ENCODE measurements at regions not wholly inside any gene's neighbourhood (a gene's known extent, or its start where the extent isn't known, plus 50 kb on each side); places are given as distances from the start of the nearest gene placed in this dataset.

DNA sequence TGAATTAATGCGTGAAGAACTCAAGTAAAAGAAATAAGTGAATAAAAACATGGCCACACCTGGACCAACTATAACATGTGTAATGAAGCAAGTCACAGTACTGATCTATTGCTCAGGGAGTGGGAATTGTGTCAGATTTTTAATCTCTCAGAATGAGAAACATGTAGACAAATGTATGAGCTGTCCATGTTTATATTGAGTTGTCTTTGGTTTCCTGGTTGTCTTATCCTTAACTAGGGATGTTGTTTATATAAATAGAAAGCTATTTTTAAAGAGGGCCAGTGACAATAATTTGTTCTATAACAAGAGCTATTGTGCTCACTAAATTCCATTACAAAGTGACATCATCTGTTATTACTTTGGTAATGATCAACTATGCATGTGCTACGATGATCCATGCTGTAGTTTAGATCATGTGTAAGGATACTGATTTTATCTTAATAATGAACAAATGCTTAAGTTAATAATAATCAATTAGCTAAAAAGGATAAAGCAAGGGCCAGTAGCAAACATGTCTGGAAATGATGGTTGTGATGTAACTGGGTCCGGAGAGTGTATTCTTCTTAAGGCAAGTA lies 91.3 kb upstream of the RTL1 start:
- 85 to 94% (median 91%) methylated on average over 3 of the region's 3 CpGs for WGBS, 3 donors
- H3K27ac ChIP-seq (ENCODE audit: low read depth, low read length): no peak overlapping the region

DNA sequence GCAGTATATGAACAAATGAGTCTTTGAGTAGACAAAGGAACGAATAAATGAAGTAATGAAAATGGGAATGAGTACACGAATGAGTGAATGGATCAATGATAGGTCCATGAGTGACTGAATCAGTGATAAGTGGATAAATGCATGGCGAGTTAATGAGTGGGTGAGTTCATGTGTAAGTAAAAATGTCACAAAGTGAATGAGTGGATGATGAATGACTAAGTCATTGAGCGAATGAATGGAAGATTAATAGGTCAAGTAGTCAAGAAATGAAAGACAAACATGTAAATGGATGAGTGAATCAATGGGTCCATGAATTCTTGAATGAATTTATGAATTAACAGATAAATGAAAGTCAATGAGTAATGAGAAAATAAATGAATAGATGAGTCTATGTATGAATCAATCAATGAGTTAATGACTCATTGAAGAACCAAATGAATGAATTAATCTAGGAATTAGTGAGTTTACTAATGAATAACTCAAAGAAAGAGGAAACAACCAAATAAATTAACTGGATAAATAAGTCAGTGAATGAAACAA lies 97.3 kb upstream of the RTL1 start:
- H3K27ac ChIP-seq (ENCODE audit: low read depth, low read length): no peak overlapping the region
- WGBS, 3 donors: 77 to 88% (median 82%) methylated on average over 4 of the region's 4 CpGs

DNA sequence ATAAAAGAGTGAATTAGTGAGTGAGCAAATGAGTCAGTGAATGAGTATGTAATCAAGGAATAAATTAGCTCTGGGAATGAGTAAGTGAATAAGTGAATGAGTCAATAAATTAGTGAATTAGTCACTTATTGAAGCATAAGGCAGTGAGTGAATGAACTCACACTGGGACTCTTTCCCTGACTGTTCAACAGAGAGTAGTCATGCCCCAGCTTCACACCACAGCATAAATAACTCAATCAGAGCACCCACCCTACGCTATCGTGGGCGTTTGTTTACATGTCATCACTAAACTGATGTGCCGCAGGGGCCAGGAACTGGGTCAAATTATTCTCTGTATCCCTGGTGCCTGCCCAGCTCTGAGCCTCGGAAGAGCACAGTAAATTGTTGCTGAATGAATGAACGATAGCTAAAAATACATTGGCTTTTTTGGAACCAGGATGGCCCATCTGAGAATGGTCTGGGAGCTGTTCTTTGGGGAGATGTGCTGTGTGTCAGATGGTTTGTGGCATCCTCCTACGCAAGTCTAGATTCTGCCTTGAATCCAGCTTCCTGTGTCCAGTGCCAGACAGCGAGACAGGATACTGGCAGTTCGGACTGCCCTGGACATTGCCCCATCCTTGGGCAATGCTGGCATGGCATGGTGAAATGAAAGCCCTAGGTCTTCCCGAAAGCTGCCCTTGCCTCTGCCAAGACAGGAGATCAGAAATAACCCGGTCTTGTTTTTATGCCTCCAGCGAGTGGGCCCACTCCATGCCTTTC lies 98.0 kb upstream of the RTL1 start:
- 68 to 82% (median 70%) methylated on average over 12 of the region's 12 CpGs for WGBS, 3 donors
- no peak overlapping the region for H3K27ac ChIP-seq (ENCODE audit: low read depth, low read length)

DNA sequence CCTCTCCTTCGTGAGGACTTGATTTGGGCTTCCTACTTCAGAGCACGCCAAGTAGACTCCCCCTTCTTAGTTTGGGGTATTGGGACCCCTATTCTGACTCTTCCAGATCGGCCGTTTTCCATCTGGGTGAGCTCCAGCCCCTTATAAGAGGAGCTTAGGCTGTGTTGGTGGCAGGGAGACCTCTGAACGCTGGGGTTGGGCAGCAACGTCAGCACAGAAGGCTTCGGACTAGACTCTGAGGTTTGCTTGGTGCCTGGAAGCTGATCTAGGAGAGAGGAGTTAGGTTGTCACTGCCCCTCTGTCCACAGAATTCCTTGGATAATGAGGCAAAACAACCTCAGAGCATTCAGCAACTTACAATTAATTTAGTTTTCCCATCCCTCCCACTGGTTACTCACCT lies 99.2 kb upstream of the RTL1 start:
- H3K27ac ChIP-seq (ENCODE audit: low read depth, low read length): no peak overlapping the region
- WGBS, 3 donors: 70 to 80% (median 77%) methylated on average over 7 of the region's 7 CpGs

DNA sequence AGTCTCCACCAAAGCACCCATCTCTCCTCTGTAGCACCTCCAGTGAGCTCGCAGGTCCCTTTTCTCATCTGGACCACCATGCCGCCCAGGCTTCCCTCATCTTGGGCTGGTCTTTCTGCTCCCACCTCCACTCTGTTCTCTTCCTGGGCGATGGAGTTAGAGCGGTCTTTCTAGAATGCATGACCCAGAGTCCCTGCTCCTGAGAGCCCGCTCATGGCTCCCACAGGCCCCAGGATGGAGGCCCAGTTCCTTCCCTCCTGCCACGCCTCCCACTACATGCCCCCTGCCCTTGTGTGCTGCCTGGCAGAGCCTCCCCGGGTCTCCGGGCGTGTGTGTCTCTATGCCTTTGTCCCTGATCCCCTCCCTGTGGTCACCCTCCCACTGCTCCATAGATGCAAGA lies 100.7 kb upstream of the RTL1 start:
- WGBS, 3 donors: 81 to 90% (median 88%) methylated on average over 9 of the region's 9 CpGs
- no peak overlapping the region for H3K27ac ChIP-seq (ENCODE audit: low read depth, low read length)

- no peak overlapping the region for H3K27ac ChIP-seq (ENCODE audit: low read depth, low read length)
- 23 to 49% (median 26%) methylated on average over 10 of the region's 10 CpGs for whole genome bisulfite sequencing, 3 donors
These were observed 101.4 kb upstream of the RTL1 start for GRCh38 chr14:101004954-101005353.

- WGBS, 3 donors: 43 to 84% (median 51%) methylated on average over 10 of the region's 10 CpGs
- H3K27ac ChIP-seq (ENCODE audit: low read depth, low read length): no peak overlapping the region
These were observed 101.9 kb upstream of the RTL1 start for GRCh38 chr14:101005447-101005846.

- H3K27ac ChIP-seq (ENCODE audit: low read depth, low read length): no peak overlapping the region
- 54 to 80% (median 68%) methylated on average over 9 of the region's 9 CpGs for WGBS, 3 donors
These were observed 102.5 kb upstream of the RTL1 start for GRCh38 chr14:101006008-101006407.

- WGBS, 3 donors: 92 to 96% (median 94%) methylated on average over 10 to 13 of the region's 13 CpGs
- H3K27ac ChIP-seq (ENCODE audit: low read depth, low read length): no peak overlapping the region
These were observed 103.6 kb upstream of the RTL1 start for GRCh38 chr14:101007004-101007614.

DNA sequence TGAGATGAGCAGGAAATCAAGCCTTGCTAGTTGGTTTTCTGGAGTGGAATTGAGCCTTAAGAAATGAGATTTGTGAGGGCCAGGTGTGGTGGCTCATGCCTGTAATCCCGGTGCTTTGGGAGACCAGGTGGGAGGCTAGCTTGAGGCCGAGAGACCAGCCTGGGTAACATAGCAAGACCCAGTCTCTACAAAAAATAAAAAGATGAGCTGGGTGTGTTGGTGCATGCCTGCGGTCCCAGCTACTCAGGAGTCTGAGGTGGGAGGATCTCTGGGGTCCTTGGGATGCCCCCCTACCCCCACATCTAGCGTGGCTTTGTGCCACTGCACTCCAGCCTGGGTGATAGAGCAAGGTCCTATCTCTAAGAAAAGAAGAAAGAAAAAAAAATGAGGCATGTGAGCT lies 104.2 kb upstream of the RTL1 start:
- 64 to 94% (median 74%) methylated on average over 4 of the region's 4 CpGs for WGBS, 3 donors
- H3K27ac ChIP-seq (ENCODE audit: low read depth, low read length): no peak overlapping the region

- no peak overlapping the region for H3K27ac ChIP-seq (ENCODE audit: low read depth, low read length)
- WGBS, 3 donors: 87 to 94% (median 91%) methylated on average over 13 of the region's 13 CpGs
These were observed 104.7 kb upstream of the RTL1 start for GRCh38 chr14:101008196-101008595.

DNA sequence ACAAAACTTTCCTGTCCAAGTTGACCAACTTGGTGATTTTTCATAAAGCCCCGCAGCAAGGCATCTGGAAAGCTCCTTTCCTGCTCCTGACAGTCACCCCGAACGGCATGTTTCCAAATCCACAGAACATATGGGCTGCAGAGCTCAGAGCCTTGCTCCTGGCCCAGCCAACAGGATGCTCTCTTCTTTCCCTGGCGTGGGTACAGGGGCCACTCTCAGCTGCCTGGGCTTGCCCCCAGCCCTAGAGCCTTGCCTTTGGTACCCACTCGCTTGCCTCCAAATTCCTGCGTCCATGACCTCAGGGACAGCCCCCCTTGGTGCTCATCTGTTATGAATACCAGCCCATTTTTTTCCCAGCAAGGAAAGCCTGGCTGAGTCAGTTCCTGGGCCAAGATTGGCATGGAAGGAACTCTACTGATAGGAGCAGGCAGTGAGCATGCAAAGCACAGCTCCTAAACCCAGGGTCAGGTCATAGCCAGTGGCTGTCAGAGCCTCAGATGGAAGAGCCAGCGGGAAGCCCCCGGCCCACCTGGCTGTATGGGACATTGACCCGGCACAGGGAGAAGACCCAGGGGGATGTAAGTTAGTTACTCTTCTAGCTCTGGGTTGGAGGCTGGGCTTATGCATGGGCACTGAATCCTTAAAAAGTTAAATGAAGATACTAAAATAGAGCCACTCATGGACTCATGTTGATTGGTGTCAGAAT lies 105.3 kb upstream of the RTL1 start:
- H3K27ac ChIP-seq (ENCODE audit: low read depth, low read length): no peak overlapping the region
- 89 to 94% (median 90%) methylated on average over 9 of the region's 9 CpGs for WGBS, 3 donors

GRCh38 chr14:101009531-101009930 lies 106.0 kb upstream of the RTL1 start:
- 90 to 93% (median 90%) methylated on average over 5 of the region's 5 CpGs for WGBS, 3 donors
- no peak overlapping the region for H3K27ac ChIP-seq (ENCODE audit: low read depth, low read length)

DNA sequence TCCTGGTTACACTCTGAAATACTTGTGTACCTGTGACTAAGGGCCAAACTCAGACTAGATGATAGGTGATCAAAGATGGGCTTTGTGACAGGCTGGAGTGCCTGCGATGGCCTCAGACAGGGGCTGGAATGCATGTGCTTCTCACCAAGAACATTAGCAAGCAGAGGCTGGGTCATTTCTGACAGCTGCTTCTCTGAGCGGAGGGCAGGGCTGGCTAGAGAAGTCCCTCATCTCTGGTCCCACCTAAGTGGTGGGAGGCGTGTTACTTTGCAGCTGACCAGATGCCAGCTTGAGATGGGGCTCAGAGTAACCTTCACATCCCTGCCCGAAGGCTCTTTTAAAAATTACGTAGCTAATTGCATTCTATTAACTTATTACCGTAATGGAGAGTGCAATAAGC lies 106.8 kb upstream of the RTL1 start:
- H3K27ac ChIP-seq (ENCODE audit: low read depth, low read length): no peak overlapping the region
- WGBS, 3 donors: 90 to 96% (median 94%) methylated on average over 6 of the region's 6 CpGs

DNA sequence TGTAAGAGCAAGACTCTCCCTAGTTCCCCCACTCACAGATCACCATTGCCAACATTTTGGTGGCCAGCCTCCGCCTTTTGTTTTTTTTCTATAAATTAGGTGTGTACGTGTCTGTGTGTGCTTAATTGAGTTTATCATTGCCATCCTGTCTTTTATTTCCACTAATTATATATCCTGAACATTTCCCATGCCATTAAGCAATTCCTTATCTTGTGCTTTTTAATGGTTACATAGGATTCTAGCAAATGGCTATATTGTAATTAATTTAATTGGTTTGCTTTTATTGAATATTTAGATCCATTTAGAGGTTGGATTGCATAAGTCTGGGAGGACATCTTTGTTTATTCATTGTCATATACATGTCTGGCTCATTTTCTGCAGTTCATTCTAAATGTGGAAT lies 107.3 kb upstream of the RTL1 start:
- no peak overlapping the region for H3K27ac ChIP-seq (ENCODE audit: low read depth, low read length)
- 88 to 94% (median 89%) methylated on average over 2 of the region's 2 CpGs for WGBS, 3 donors

GRCh38 chr14:101017209-101017608 lies 113.7 kb upstream of the RTL1 start:
- WGBS, 3 donors: 54 to 83% (median 63%) methylated on average over 1 of the region's 1 CpG
- no peak overlapping the region for H3K27ac ChIP-seq (ENCODE audit: low read depth, low read length)

- WGBS, 3 donors: 88 to 92% (median 90%) methylated on average over 13 of the region's 13 CpGs
- no peak overlapping the region for H3K27ac ChIP-seq (ENCODE audit: low read depth, low read length)
These were observed 114.5 kb upstream of the RTL1 start for GRCh38 chr14:101017806-101018560.

- 94 to 96% (median 95%) methylated on average over 12 to 13 of the region's 13 CpGs for WGBS, 3 donors
- no peak overlapping the region for H3K27ac ChIP-seq (ENCODE audit: low read depth, low read length)
These were observed 115.2 kb upstream of the RTL1 start for GRCh38 chr14:101018561-101019290.

All from adipose tissue (tissue), 3 donors.